ENCODE measurements at regions not wholly inside any gene's neighbourhood (a gene's known extent, or its start where the extent isn't known, plus 50 kb on each side); places are given as distances from the start of the nearest gene placed in this dataset.

- CTCF ChIA-PET (ENCODE audit: low intra/inter-chr PET ratio, low total read pairs): no interaction called here
- TF ChIP-seq ZNF570 (CRISPR knock-in tag; IDR thresholded peaks at IDR 0.05; ENCODE audit: borderline replicate concordance): no peak
- TF ChIP-seq FOXK1 (CRISPR knock-in tag; IDR thresholded peaks at IDR 0.05; ENCODE audit: borderline replicate concordance, low read depth): no peak
- no peak; the same call in 1 of the 2 replicates for TF ChIP-seq STAG1 (CRISPR knock-in tag; IDR thresholded peaks at IDR 0.05)
- no peak for TF ChIP-seq MIXL1 (CRISPR knock-in tag; IDR thresholded peaks at IDR 0.05)
- peak; percentile 60 for TF ChIP-seq HNF4G (IDR thresholded peaks at IDR 0.05; ENCODE audit: borderline replicate concordance, low read depth, low read length)
- no peak for TF ChIP-seq HNF4G (CRISPR knock-in tag; IDR thresholded peaks at IDR 0.05; ENCODE audit: borderline replicate concordance, low read depth)
- no peak for TF ChIP-seq ZNF225 (CRISPR knock-in tag; IDR thresholded peaks at IDR 0.05)
- peak; percentile 53; the same call in 1 of the 2 replicates for TF ChIP-seq CREB1 (IDR thresholded peaks at IDR 0.05)
- peak; percentile 44 for TF ChIP-seq CREB1 (CRISPR knock-in tag; IDR thresholded peaks at IDR 0.05)
- TF ChIP-seq KLF9 (CRISPR knock-in tag; IDR thresholded peaks at IDR 0.05; ENCODE audit: low read depth): peak; percentile 37; the same call in 1 of the 2 replicates
- no peak for TF ChIP-seq CBX1 (IDR thresholded peaks at IDR 0.05; ENCODE audit: low read depth)
- no peak for TF ChIP-seq ZNF34 (CRISPR knock-in tag; IDR thresholded peaks at IDR 0.05; ENCODE audit: borderline replicate concordance)
- no peak for TF ChIP-seq SPEN (CRISPR knock-in tag; IDR thresholded peaks at IDR 0.05; ENCODE audit: low read depth)
- no peak for TF ChIP-seq ARNT (IDR thresholded peaks at IDR 0.05)
- no peak for TF ChIP-seq ZBTB34 (CRISPR knock-in tag; IDR thresholded peaks at IDR 0.05)
- TF ChIP-seq ZNF441 (CRISPR knock-in tag; IDR thresholded peaks at IDR 0.05; ENCODE audit: borderline replicate concordance): 0 out of 2 replicates have a peak, but pooled peaks have one; percentile 33
- peak; percentile 49; the same call in 1 of the 2 replicates for TF ChIP-seq MBD4 (IDR thresholded peaks at IDR 0.05; ENCODE audit: borderline replicate concordance, low read length)
- TF ChIP-seq NR2C2 (CRISPR knock-in tag; IDR thresholded peaks at IDR 0.05; ENCODE audit: borderline replicate concordance): peak; percentile 61; the same call in 1 of the 2 replicates
- TF ChIP-seq JUN (CRISPR knock-in tag; IDR thresholded peaks at IDR 0.05): peak; percentile 86
- no peak for TF ChIP-seq ZNF543 (CRISPR knock-in tag; IDR thresholded peaks at IDR 0.05)
- no peak for TF ChIP-seq NBN (conservative IDR thresholded peaks at IDR 0.05)
- TF ChIP-seq ZBTB44 (CRISPR knock-in tag; IDR thresholded peaks at IDR 0.05): no peak
Measured at GRCh38 chr2:215692387-215693079, 256.7 kb upstream of the FN1 start.

More at GRCh38 chr2:215692387-215693079, 256.7 kb upstream of the FN1 start:
- POLR2A ChIA-PET: interaction anchor here (0.7 to 3.5 kb wide), 21 partner anchors 7 to 278 kb away, joined by 3 to 62 read pairs (median 8); no protein-coding TSS in a partner anchor
- no peaks in the 10 kb centered on the region for H3K79me2 ChIP-seq (ENCODE audit: insufficient read depth, low read length)
- no peaks in the 10 kb centered on the region for H3K36me3 ChIP-seq (replicated peaks in 1 of 2; ENCODE audit: control insufficient read depth in 1 of 2, insufficient read depth in 2 of 2, low read length in 2 of 2)
- H3K4me2 ChIP-seq (ENCODE audit: low read depth, low read length): peak overlapping the region; percentile 43; the same call in 1 of the 2 replicates
- no peaks in the 10 kb centered on the region for H3K27me3 ChIP-seq (ENCODE audit: control insufficient read depth in 1 of 2, insufficient read depth in 2 of 2, low read length in 2 of 2)
- 73% methylated on average over 1 of the region's 1 CpG for WGBS (ENCODE audit: low lambda C conversion rate)
- FAIRE-seq (no peak), DNase-seq (ENCODE audit: low spot score) (peak; percentile 91), ATAC-seq (peak; percentile 82)
- no peak overlapping the region for H2AFZ ChIP-seq (ENCODE audit: low read length)
- 0 out of 2 replicates have a peak, but pooled peaks cover under 1% of the 10 kb centered on the region for H3K9me3 ChIP-seq (ENCODE audit: low read length)
- peak overlapping the region in 1 of 3 experiments; percentile 3; a peak in 1 of 6 replicates for H3K4me3 ChIP-seq (replicated peaks in 1 of 3; ENCODE audit: insufficient read depth in 1 of 3, low read depth in 2 of 3, low read length in 3 of 3)
- H3K9ac ChIP-seq (ENCODE audit: insufficient read depth, low read depth, low read length): peak overlapping the region; percentile 69
- peak overlapping the region; percentile 80 for H3K27ac ChIP-seq (ENCODE audit: extremely low read length, insufficient read depth, low read length)
- in situ Hi-C loops (cut with HindIII; ENCODE audit: extremely low pct_ligation_motif_present, low pct_unique_long_range_greater_than_20kb): no loop called here
- BruUV-seq (replicated peaks): no TSS peak
- peaks cover 56% of the 10 kb centered on the region for H3K4me1 ChIP-seq (ENCODE audit: insufficient read depth, low read length)
- H4K20me1 ChIP-seq (ENCODE audit: insufficient read depth, low read length): no peaks in the 10 kb centered on the region
- intact Hi-C loops (cut with micrococcal nuclease; ENCODE audit: unreplicated experiment): loop anchor here (1.0 to 5.0 kb wide), 5 partner anchors 8 to 102 kb away; no protein-coding TSS in a partner anchor

Measured in HepG2 (cell line).